HG03196 (cell line): ENCODE measurements at regions not wholly inside any gene's neighbourhood (a gene's known extent, or its start where the extent isn't known, plus 50 kb on each side); places are given as distances from the start of the nearest gene placed in this dataset.

Experiments
- ATAC-seq: cut with Tn5 transposase; IDR thresholded peaks from one replicate; pipeline ENCODE4 v1.9.1; 2021; ENCODE audit not compliant: unreplicated experiment

- no peak for ATAC-seq
Measured at GRCh38 chr6:139583420-139583819, 209.0 kb upstream of the CITED2 start.

DNA sequence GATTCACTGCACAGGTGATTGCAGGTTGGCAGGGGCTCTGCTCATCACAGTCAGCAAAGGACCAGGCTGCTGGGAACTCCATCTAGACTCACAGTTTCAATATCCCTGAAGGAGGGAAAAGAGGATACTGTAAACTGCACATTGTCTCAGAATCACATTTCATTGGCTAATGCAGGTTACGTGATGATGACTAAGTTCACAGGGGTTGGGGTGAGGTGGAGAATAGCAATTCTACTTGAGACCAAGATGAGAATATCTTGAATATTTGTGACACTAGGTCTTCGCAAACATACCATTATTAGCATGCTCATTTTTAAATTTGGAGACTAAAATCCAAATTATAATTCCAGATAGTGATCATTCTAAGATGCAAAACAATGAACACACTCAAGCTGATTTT, 208.5 kb upstream of the CITED2 start:
- ATAC-seq = no peak

DNA sequence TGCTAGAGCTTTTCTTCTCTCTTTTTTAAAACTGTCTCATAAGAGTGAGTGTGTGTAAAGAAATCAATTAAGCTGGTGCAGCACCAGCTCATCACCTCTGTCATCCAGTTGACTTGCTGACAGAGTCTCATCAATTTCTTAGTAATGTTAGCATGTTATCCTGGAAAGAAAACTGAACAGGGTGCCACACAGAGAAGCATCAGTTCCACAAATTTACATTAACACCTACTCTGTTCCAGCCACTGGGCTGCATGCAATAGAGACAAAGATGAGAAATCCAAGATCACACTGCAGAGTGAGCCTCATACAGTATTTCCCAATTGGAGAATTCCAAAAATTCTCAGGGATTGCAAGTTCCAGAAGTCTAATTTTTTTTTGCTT, 207.0 kb upstream of the CITED2 start:
- ATAC-seq = no peak

DNA sequence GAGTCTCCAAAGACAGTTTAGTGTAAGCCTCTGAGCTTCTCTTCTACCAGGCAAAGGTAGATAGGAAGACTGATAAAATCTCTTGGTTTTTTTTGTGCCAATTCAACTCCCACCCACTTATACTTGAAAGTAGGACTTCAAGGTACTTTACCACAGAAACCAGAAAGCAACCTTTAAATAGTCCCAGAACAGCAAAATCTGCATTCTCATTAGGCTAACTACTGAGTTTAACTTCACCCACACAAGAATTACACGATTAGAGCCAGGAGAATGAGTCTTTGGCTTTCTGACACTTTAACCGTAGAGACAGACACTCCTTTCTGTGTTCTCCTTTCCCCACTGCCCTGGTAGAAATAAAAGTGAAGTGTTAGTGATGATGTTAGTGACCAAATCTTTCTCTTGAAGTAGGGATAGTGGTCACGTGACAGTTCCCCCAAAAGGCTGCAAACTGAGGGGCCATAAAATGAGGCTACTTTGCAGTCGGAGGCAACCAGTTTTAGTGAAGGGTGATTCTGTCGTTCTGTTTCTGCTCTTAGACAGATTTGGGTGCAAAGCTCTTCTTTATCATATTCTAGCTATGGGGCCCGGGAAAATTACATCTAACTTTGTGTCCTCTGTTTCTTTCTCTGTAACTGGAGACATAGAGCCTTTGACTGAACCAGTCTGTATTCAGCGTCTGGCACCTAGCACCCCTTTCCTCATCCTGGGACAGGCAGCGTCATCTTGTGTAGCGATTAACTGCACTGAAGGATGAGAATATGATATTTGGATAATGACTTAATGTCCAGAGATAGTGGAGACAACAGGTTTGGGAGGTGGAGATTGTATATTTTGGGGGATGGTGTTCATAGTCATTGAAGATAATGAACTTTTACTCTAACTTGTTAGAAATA, 206.4 kb upstream of the CITED2 start:
- no peak for ATAC-seq

- no peak for ATAC-seq
Measured at GRCh38 chr6:139577763-139578604, 203.5 kb upstream of the CITED2 start.

- no peak for ATAC-seq
Measured at GRCh38 chr6:139577124-139577762, 202.8 kb upstream of the CITED2 start.

DNA sequence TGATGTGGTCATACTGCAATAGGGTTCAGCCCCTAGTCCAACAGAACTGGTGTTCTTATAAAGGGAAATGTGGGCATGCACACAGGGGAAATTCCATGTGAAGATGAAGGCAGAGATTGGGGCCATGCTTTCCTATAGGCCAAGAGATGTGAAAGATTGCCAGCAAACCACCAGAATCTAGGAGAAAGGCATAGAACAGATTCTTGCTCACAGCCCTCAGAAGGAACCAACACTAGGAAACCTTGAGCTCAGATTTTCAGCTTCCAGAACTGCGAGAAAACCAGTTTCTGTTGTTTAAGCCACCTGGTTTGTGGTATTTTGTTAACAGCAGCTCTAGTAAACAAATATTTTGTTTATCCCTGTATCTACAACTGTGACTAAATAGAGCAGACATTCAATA, 197.6 kb upstream of the CITED2 start:
- no peak for ATAC-seq

GRCh38 chr6:139570166-139570565, 195.7 kb upstream of the CITED2 start:
- no peak for ATAC-seq

DNA sequence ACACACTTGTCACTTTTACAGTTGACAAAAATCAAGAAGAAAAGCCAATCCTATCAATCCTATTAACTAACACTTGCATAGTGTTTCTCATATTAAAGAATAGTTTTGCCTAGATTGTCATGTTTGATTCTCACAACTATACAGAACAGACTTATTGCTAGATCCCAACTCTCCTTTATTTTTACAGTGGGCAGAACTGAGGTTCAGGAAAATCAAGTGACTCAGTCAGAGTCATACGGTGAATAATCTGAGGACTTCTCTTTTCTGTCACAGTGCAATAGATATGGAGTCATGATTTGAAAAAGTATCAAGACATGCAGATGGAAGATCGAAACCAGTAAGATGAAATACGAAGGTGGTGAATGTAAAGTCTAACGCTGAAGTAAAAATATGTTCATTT, 195.1 kb upstream of the CITED2 start:
- ATAC-seq = no peak

DNA sequence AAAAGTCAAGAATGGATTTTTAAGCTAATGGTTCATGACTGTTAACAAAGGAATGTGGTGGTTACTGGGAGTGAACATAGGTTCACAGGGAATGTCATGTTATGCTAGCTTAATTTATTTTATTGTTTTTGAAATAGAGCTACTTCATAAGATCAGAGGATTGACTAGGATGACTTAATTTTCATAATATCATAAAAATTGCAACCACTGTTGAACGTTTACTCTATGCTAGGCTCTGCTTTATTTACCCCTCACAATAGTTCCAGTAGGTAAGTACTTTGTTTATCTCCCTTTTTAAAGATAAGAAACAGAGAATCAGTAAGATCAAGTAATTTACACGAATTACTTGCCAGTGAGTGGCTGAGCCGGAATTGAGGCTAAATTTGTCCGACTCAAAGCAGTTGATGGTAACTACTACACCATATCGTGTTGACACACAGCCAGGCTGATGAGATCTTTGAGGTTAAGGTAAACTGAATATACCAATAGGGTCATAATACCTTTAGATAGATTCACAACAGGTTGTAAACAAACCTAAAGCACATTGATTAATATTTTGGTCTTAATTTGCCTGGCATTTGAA, 194.6 kb upstream of the CITED2 start:
- no peak for ATAC-seq

DNA sequence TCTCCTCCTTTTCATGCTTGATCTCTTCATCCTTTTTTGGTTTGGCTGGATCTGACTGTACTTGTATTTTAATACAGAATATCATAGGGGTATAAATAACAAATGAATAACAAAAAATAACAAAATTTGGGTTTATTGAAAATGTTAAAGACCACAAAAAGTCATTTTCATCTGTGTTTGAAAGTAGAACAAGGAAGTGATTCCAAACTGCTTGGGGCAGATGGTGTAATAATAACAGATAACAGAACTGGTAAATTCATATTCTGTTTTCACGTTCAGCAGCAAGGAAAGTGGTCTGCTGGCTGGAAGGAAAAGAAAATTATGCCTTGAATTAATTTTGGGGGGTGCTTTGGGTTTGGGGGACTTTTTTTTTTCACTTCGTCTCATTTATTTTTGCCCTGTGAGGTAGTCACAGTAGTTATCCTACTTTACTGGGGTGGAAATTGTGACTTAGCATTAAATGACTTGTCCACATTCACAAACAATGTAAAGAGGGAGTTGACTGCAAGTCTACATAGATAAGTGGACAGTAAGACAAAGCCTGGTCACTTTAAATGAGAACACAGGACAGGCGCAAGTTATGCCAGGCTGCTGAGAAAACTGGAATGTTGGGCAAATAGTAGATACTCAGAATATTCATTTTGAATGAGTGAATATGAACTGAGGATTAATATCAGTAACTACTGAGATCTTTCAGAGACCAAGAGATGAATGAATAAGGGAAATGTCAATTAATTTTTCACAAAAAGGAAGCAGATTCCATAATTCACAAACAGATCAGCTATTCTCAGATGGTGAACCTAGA, 193.9 kb upstream of the CITED2 start:
- no peak for ATAC-seq

GRCh38 chr6:139567095-139567494, 192.6 kb upstream of the CITED2 start:
- no peak for ATAC-seq

- ATAC-seq = no peak
Measured at GRCh38 chr6:139565591-139565990, 191.1 kb upstream of the CITED2 start.

- ATAC-seq = no peak
Measured at GRCh38 chr6:139557547-139557946, 183.1 kb upstream of the CITED2 start.

- no peak for ATAC-seq
Measured at GRCh38 chr6:139556532-139556931, 182.1 kb upstream of the CITED2 start.

DNA sequence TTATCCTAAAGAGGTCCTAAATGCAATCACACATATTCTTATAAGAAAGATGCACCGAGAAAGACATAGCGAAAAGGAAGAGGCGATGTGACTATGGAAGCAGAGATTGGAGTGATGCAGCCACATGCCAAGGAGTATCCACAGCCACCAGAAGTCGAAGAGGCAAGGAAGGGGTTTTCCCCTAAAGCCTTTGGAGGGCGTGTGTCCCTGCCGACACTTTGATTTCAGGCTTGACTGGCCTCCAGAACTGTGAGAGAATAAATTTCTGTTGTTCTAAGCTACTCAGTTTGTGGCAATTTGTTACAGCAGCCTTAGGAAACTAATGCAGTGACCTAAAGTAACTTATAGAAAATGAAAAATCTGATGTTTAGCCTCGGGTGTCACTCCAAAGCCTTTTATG, 179.5 kb upstream of the CITED2 start:
- ATAC-seq = no peak

- ATAC-seq = no peak
Measured at GRCh38 chr6:139551376-139551775, 176.9 kb upstream of the CITED2 start.

GRCh38 chr6:139550361-139550760, 175.9 kb upstream of the CITED2 start:
- ATAC-seq = no peak

DNA sequence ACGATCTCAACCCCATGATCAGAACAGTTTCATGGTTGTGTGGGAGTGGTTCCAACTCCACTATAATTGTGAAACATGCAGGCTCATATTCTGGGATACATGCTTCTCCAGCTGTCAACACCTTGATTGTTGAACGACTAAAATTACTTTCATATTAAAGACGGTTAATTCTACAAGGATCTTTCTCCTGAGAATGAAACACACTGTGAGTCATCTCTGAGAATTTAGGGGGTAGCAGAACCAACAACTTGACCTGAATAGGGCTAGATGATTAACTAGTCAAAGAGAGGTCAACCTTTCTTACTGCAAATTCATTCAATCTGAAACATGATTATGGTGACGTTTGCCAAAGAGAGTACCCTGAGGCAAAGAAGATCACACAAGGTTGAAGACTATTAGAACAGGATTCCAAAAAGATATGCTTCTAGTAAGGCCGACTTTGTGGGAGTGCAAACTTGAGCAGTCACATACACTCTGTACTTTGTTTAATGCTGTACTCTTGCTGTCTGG, 175.2 kb upstream of the CITED2 start:
- ATAC-seq = no peak

- ATAC-seq = no peak
Measured at GRCh38 chr6:139547804-139548203, 173.4 kb upstream of the CITED2 start.
